Hindlimb muscle (tissue), 1 donor: ENCODE measurements at regions not wholly inside any gene's neighbourhood (a gene's known extent, or its start where the extent isn't known, plus 50 kb on each side); places are given as distances from the start of the nearest gene placed in this dataset.

ENCODE experiments used
- DNase-seq: peaks from one replicate; pipeline ENCODE4 v3.0.0-alpha.2; 2013

DNA sequence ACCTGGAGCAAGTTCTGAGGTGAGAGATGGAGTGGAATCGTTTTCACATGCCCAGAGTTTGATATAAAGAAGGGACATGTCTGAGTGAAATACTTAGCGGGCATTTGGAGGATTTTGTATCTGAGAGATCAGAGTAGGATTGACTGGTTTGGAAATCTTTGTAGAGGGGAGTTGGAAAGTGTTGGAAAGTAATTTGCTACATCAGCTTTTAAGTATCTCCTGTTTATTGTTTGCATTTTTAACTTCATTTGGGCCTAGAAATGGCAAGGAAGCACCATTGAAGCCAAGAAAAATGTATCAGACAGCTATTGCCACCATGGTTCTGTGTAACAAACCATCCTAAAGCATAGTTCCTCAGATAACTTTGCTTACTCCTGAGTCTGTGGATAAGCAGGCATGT lies 1015.1 kb upstream of the EEF2KMT start:
- no peak for DNase-seq

DNA sequence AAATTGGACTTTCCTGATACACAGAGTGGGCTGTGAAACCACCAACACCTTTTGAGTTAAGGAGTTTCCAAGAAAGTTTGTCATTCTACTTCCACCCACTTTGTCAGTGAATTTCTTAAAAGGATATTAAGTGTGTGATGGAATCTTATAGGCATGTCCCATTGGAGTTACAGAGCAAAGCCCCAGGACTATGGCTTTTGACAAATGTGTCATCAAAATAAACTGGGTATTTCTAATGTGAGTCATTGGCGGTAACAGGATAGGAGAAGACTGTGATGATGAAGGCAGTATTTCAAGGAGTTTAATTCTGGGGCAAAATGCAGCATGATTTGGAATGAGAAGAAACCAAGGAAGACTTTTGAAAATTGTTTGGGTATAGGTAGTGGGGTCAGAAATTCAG lies 1013.8 kb upstream of the EEF2KMT start:
- DNase-seq: no peak

DNA sequence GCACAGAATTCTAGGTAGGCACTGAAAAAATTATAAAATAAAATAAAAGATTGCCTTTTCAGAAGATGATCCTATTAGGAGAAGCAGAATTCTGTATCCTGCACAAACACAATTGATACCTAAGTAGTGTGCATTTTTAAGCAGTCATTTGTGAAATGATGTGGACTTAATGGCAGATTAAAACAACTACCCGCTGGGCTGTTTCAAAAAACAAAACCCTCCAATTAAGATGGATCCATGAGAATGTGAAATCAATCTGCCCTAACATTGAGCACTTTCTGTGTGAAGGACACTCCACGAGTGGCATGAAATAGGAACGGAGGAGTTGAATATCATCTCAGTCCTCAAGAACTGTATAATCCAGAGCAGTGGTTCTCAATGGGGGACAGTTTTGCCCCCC lies 1012.8 kb upstream of the EEF2KMT start:
- DNase-seq: no peak

DNA sequence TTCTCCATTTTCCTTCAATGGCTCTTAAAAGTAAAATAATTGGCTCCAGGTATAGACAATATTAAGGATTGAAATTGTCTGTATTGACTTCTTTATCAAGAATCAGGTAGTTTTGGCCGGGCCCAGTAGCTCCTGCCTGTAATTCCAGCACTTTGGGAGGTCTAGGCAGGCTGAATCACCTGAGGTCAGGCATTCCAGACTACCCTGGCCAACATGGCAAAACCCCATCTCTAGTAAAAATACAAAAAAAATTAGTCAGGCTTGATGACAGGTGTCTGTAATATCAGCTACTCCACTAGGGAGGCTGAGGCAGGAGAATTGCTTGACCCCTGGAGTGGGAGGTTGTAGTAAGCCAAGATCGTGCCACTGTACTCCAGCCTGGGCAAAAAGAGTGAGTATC lies 1008.5 kb upstream of the EEF2KMT start:
- no peak for DNase-seq

DNA sequence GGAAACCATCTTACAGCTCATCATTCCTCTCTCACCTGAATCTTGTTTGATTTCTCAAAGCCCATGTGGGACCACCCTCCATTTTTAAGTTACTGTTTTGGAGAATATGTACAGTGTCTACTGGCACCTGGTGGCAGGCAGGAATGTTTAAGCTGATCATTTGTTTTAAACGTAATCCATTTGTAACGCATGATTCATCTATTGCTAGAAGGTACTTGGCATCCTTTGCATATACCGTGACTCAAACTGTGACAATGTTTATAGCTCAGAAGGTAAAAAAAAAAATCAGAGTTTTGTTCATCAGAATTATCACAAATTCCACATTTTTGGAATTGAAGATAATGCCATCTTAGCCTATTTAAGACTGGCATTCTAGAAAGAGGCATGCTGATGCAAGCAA lies 1007.5 kb upstream of the EEF2KMT start:
- no peak for DNase-seq

DNA sequence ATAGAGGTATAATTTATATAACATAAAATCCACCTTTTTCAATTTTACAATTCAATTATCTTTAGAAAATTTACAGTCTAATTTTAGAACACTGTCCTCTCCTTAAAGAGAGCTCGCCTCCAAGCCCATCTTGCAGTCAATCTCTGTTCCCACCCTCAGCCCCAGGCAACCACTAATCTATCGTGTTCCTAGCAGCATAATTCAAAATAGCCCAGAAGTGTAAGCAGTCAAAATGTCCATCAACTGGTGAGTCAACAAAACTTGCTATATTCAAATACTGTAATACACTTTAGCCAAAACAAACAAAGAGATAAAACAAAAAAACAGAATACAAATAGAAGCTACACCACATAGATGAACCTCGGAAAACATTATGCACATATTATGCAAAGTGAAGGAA lies 1006.8 kb upstream of the EEF2KMT start:
- no peak for DNase-seq

DNA sequence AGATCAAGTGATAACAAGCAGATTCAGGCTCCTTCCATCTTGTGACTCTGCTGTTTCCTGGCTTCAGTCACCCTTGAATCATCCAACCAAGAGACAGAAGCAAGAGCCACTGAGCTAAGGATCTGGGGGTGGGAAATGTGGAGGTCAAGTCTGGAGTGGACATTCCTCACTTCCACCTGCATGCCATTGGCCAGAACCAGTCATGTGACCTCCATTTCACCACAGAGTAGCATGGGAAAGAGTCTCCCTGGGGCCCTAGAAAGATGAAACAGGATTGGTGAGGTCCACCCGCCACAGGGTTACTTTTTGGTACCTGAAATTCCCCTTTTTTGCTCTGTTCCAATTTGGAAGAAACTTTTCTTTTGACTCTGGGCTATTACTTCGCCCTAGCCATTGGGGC lies 1006.0 kb upstream of the EEF2KMT start:
- no peak for DNase-seq

DNA sequence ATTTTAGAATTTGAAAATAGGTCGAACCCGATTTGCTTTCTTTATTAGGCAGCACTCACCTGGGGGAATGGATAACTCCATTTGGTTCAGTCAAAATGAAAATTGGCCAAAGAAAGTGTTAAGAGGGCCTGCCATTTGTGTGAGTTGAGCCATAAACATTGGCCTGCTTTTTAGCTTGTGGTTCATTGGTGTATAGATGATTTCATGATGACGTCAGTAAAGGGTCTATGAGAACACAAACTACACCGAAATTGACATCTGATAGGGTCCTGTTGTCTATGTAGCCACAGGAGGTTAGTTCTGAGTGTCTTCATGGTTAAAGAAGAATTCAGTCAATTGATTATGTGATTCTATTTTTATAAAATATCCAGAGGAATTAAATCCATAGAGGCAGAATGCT lies 1001.5 kb upstream of the EEF2KMT start:
- DNase-seq: no peak

DNA sequence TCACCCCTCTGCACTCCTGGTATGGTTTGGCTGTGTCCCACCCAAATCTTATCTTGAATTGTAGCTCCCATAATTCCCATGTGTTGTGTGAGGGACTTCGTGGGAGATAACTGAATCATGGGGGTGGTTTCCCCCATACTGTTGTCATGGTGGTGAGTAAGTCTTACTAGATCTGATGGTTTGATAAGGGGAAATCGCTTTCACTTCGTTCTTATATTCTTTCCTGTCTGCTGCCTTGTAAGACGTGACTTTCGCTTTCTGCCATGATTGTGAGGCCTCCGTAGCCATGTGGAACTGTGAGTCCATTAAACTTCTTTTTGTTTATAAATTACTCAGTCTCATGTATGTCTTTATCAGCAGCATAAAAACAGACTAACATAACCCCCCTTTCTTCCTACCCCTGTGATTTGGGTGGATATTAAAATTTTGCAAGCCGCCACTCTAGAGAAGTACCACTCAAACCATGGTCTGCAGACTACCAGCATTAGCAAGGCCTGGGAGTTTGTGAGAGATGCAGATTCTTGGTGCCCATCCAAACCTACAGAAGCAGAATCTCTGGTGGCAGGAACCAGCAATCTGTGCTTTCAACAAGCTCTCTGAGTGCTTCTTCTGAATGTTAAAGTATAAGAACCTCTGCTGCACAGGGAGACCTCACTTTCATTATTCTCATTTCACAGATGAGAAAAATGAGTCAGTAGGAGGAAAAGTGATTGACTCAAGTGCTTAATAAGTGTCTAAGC lies 999.5 kb upstream of the EEF2KMT start:
- DNase-seq: no peak

DNA sequence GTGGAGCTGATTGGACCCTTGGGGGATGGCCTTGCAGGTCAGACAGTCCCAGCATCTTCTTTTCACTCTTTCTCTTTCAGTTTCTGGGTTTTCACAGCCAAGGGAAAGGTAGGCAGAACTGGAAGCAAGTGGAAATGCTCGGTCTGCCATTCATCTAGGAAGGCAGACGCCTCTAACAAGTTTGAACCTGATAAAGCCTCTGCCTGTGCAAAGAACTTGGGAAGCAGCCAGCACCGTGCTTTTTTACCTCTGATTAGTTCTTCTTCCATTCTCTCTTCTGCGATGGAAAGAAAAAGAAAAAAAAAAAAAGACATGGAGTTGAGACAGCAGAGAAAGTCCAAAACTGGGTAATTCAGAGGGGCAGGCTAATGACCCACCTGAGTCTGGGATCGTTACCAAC lies 997.8 kb upstream of the EEF2KMT start:
- DNase-seq: no peak

DNA sequence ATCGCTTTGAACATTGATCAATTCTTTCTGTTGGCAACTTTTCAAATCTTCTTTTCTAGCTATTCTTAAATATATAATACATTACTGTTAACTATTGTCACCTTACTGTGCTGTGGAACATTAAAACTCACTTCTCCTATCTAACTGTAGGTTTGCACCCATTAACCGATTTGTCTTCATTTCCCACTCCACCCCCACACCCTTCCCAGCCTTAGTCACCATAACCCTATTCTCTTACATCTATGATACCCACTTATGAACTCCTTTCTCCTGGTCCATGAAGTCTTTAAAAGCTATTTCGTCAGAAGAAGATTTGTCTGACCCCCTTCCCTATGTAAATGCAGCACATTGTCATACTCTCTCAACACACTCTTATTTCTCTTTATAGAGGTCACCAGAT lies 993.4 kb upstream of the EEF2KMT start:
- DNase-seq: no peak

DNA sequence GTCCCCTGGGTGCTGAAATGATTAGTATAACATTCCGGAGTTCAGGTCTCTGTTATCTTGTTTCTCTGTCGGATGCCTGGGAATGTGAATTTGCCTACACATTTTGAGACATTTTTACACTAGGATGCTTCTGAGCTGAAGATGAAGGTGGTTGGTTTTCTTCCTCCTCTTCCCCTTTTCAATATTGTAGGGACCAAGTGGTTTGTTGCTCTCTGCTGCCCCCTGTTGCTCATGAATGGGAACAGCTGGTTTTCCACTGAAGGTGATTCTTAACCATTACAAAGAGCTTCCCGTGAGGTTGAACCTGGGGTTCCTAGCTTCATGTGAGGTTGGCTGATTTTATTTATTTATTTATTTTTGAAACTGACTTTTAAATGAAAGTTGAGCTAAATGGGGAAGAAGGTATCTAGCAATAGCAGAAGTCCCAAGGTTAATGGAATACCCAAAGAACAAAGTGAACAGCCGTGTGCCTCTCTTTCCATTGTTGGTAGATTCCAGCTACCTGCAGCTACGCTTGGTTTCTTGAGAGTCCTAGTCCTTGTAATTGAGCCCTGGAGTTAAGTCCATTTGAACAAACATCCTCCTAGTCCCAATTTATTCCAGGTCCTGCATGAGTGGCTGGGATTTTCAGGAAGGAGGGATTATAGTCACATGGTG lies 983.9 kb upstream of the EEF2KMT start:
- DNase-seq: peak; percentile 15

DNA sequence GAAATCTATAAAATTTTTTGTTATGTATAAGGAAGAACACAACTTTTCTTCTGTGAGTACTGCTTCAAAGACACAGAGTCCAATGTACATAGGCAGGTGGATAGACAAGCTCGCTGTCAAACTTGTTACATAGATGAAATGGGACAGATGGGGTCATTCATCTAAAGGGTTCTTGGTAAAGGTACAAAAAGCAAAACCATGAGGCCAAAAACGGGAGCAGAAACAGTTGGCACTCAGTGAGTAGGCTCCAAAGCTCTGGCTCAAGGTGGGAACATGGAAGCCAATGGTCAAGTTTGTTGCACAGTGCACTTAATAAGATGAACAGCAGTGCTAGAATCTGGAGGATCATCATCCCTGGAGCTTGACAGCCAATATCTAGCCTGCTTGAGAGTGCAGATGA lies 979.0 kb upstream of the EEF2KMT start:
- no peak for DNase-seq

DNA sequence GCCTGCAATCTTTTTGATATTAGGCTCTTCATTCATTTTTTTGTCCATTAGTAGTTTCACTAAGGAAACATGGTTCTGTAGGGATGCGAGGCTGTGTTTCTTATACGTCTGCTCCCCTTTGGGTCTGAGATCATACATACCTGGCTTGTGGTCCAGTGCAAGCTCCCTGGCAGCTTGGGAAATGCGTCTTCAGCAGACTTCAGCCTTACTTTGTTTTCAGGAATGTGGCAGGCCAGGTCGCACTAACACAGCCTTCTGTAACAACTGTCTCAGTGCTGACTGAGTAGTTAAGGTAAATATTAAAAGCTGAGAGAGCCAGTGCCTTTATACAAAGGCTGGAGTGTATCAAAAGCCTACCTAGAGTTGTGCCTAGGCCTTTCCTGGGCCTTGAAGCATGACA lies 970.5 kb upstream of the EEF2KMT start:
- no peak for DNase-seq

DNA sequence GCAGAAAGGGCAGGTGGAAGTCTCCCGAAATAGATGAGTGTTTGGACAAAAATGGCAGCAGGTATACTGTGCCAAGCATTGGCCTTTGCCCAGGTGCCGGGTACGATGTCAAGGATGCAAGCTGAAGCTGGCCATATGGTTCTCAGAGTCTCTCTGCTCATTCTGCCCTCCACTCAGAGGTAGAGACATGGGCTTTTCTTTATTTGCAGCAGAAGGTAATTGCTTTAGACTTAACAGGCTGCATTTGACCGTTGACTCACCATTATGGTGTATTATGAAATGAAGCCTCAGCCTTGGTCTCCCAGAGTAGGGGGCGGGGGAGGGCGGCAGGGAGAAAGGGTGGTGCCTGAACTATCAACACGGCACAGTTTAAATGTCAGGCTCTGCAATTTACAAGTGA lies 969.1 kb upstream of the EEF2KMT start:
- DNase-seq: no peak

DNA sequence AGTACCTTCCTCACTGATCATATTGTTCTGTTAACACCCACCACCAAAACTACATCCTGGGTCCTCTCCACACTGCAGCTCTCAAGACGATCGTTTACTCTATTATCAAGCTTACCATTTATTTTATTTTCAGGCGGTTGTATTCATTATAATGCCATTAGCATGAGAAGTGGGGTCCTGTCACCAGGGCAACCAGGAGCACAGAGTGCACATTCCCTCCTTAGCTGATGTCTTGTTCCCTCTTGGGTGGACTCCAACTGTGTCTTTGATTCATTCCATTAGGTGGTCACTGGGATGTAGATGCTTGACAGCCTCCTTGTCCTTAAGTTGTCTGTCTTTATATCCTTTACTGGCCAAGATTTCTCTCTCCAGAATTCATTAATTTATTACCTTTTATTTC lies 965.9 kb upstream of the EEF2KMT start:
- DNase-seq: no peak

DNA sequence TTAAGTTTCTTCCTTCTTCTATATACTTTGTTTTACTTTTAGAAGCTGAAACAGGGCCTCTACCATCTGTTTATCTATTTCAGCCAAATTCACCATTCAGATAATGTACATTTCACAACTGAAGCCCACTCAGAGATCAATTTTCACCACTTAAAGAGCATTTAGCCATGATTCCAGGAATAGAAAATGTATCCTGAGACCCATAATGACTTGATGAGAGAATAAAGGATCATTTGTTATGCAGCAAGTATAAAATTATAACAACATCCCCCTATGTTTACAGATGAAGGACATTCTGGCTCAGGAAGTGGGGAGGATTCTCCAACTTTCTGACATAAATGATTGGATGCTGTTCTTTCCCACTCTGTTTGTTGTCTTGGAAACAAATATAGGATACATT lies 962.1 kb upstream of the EEF2KMT start:
- no peak for DNase-seq

DNA sequence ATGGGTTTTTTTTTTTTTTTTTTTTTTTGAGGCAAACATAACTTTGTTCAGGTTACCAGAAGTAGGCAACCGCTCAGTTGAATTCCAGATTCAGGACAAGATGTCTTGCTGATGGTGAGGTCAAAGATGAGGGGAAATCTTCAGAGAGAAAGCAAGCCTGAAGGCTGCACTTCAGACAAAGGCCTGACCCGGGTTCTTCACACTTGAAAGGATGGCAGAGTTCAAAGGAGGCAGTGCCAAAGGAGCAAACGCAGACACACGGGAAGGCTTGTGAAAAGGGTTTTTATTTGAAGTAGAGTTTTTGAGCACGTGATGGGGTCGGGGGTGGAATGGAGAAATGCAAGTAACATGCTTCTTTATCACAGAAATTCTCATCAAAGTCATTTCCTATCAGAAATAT lies 960.2 kb upstream of the EEF2KMT start:
- no peak for DNase-seq

DNA sequence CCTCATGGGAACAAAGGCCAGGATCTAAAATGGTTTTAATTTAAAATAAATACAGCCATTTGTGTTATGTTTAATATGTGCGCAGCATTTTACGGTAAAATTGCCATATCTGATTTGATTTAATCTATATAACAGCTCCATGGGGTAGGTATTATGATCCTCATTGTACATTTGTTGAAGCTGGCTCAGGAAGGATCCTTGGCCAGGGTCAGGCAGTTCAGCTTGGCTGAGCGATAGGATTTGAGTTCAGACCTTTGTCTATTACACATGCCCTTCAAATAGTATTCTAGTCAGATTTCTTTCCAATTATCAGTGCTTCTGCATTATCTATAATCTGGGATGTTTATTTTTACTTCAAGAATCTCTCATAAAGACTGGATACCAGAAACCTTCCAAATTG lies 950.4 kb upstream of the EEF2KMT start:
- no peak for DNase-seq

DNA sequence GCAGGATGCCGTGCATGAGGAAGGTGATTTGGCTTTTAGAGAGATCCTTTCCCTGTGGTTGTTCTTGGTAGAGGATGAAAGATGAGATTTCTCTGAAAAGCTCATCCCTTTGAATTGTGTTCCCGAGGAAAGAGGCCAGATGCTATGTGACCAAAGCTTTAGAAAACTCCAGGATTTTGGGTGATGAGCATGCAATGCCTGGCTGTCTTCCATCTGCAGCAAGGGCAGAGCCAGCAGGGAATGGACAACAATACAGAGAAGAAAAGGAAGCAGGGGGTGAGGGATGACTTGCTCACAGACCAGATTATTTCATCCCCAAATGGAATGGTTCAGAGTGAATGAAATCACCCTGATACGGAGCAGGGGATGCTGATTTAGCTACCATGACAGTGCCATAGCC lies 949.7 kb upstream of the EEF2KMT start:
- DNase-seq: no peak

DNA sequence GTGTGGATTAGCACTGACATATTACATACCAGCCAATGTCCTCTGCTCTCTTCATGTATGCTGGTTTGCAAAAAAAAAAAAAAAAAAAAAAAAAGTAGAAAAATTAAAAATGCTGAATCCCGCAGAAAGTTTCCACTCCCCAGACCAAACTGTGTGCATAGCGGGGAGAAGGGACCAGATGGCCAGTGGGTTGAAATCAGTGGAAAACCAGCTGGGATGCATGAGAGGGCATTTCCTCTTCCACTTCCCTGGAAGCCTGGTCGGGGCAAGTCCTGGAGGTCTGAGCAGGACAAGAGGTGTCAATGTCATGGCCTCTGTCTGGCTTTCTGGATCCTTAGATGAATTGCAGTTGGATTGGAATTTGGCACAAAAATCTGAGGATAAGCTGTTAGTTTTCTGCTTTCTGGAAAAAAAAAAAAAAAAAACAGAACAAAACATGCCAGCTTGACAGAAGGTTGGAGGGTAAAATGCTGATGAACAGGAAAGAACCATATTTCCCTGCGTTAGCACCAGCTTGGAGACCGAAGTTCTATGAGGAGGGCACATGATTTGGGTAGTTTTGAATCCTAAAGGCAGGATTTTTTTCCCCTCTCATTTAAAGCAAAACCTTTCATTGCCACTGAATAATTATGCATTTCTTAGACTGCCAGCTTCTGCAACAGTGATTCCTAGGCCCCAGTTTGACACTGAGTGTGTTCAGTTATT lies 941.5 kb upstream of the EEF2KMT start:
- no peak for DNase-seq

DNA sequence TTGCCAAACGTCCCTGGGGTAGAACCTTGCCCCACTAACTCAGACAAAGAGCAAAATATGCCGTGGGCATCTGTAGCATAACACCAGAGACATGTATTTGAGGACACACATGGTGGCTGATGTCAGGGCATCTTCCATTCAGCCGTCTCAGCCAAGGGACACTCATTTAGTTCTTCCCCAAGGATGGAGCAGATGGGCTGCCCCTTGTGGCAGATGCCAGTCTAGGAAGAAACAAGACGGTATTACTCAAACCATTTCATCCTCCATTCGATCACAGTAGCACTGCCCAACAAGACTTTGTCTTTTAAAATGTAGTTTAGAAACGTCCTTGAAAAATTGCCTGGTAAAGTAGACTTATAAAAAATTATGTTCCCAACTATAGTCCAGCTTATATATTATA lies 937.6 kb upstream of the EEF2KMT start:
- no peak for DNase-seq

DNA sequence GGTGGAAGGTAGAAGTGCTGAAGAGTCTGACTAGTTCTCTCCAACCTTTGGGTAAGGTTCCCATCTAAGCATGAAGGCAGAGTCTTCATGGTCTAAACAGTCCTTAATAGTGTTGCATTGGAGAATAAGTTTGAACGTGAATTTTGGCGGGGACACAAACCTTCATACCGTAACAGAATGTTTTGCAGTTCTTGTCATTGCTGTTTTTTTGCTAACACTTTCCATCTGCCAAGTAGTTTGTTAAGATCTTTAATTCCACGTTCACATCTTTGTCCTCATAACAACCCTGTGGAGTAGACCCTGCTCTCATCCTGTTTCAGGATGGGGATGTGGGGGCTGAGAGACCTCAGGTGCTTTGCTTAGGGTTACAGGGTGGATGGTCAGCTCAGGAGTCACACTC lies 936.9 kb upstream of the EEF2KMT start:
- DNase-seq: no peak

DNA sequence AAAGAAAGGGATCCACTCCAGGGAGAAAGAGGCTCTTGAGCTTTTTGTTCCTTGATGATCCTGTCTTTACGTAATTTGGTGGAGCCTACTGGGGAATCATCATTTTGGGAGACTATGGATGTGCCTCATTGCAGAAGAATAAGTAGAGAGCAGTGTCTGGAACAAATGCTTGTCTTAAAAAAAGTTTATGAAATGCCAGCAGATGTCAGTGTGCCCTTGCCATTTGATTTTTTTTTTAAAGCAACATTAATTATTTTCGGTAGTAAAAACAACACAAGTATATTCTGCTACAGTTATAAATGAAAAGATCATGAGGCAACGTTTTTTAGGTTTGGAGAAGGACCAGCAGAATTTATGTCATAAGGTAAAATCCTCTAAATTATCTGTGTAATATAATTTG lies 934.8 kb upstream of the EEF2KMT start:
- DNase-seq: no peak
